SU-DHL-6 (cell line): ENCODE measurements at regions not wholly inside any gene's neighbourhood (a gene's known extent, or its start where the extent isn't known, plus 50 kb on each side); places are given as distances from the start of the nearest gene placed in this dataset.

Source experiments
- H2AFZ ChIP-seq: fragments of 200-600 bp; sonication (generic); 2 replicates; pipeline ENCODE4 v1.6.1; 2014; ENCODE audit warnings: low read depth, mild to moderate bottlenecking, moderate library complexity, mixed read lengths, antibody characterized with exemption, low read length; ENCODE audit not compliant: severe bottlenecking
- H3F3A ChIP-seq: fragments of 200-600 bp; shearing (Covaris generic); 2 replicates; pipeline ENCODE4 v1.6.0; 2016; ENCODE audit warnings: antibody characterized with exemption, mild to moderate bottlenecking; ENCODE audit not compliant: insufficient read depth
- H3K27ac ChIP-seq: fragments of 200-600 bp; sonication (generic); 2 replicates; pipeline ENCODE4 v1.5.1; 2016; ENCODE audit warnings: low read depth, mild to moderate bottlenecking, low read length, moderate library complexity, mixed read lengths
- H3K27me3 ChIP-seq: fragments of 200-600 bp; sonication (generic), shearing (Covaris generic); 2 replicates; pipeline ENCODE4 v1.6.0; 2014; ENCODE audit warnings: mild to moderate bottlenecking, low read length
- H3K36me3 ChIP-seq: fragments of 200-600 bp; sonication (generic); 2 replicates; pipeline ENCODE4 v1.6.1; 2014; ENCODE audit warnings: mild to moderate bottlenecking, low read length, mixed read lengths
- H3K4me2 ChIP-seq: fragments of 300-600, 200-600 bp; shearing (Covaris generic), sonication (generic); 2 replicates; pipeline ENCODE4 v1.6.0; 2014; ENCODE audit warnings: low read length, low read depth, mild to moderate bottlenecking; ENCODE audit not compliant: poor library complexity, severe bottlenecking
- H3K4me3 ChIP-seq: fragments of 200-600 bp; sonication (generic); 2 replicates; pipeline ENCODE4 v1.5.1; 2014; ENCODE audit warnings: antibody characterized with exemption, low read length, mild to moderate bottlenecking, mixed read lengths; ENCODE audit not compliant: insufficient read depth, poor library complexity, severe bottlenecking
- H3K79me2 ChIP-seq: fragments of 200-600 bp; sonication (generic); 2 replicates; pipeline ENCODE4 v1.6.1; 2014; ENCODE audit warnings: mild to moderate bottlenecking, low read length, moderate library complexity; ENCODE audit not compliant: insufficient read depth
- H3K9ac ChIP-seq: fragments of 200-600 bp; sonication (generic); 2 replicates; pipeline ENCODE4 v1.7.0; 2014; ENCODE audit warnings: mild to moderate bottlenecking, low read length
- H3K9me2 ChIP-seq: fragments of 200-600 bp; sonication (generic); replicated peaks from 2 replicates; pipeline ENCODE4 v1.6.1; 2014; ENCODE audit warnings: low read length; ENCODE audit not compliant: insufficient read depth
- H3K9me3 ChIP-seq: fragments of 200-600 bp; sonication (generic); 2 replicates; pipeline ENCODE4 v1.6.1; 2014; ENCODE audit warnings: low read length, mixed read lengths; ENCODE audit not compliant: insufficient read depth
- H4K20me1 ChIP-seq: fragments of 200-600 bp; sonication (generic); 2 replicates; pipeline ENCODE4 v1.6.1; 2014; ENCODE audit warnings: low read depth, mild to moderate bottlenecking, antibody characterized with exemption, low read length, moderate library complexity, mixed read lengths
- CTCF ChIP-seq: fragments of 200-600 bp; sonication (generic); IDR thresholded peaks from one replicate; pipeline ENCODE4 v1.5.1; 2017; ENCODE audit warnings: antibody characterized with exemption, mild to moderate bottlenecking, low read length, moderate library complexity; ENCODE audit not compliant: insufficient read depth, poor library complexity, severe bottlenecking
- EZH2phosphoT487 ChIP-seq: fragments of 200-600 bp; sonication (generic), shearing (Covaris generic); conservative IDR thresholded peaks from 2 replicates; pipeline ENCODE4 v1.6.1; 2018; ENCODE audit warnings: mild to moderate bottlenecking, antibody characterized with exemption, low read length, moderate library complexity, mixed read lengths

GRCh38 chr7:68414631-68415425, 1183.4 kb upstream of the AUTS2 start:
- no peaks in the 10 kb centered on the region for H3K9me2 ChIP-seq
- no peaks in the 10 kb centered on the region for H3F3A ChIP-seq
- no peak for TF ChIP-seq CTCF
- TF ChIP-seq EZH2phosphoT487: no peak
- no peaks in the 10 kb centered on the region for H3K36me3 ChIP-seq
- H3K79me2 ChIP-seq: no peaks in the 10 kb centered on the region
- no peaks in the 10 kb centered on the region for H4K20me1 ChIP-seq
- no peak overlapping the region for H3K9ac ChIP-seq
- H3K4me3 ChIP-seq: no peak overlapping the region
- H3K27me3 ChIP-seq: no peaks in the 10 kb centered on the region
- no peaks in the 10 kb centered on the region for H3K9me3 ChIP-seq
- H3K27ac ChIP-seq: no peak overlapping the region
- H3K4me2 ChIP-seq: no peak overlapping the region
- no peak overlapping the region for H2AFZ ChIP-seq

GRCh38 chr7:68417002-68417401, 1181.3 kb upstream of the AUTS2 start:
- TF ChIP-seq EZH2phosphoT487: no peak
- no peak for TF ChIP-seq CTCF
- H4K20me1 ChIP-seq: no peaks in the 10 kb centered on the region
- H3K36me3 ChIP-seq: no peaks in the 10 kb centered on the region
- H3K9ac ChIP-seq: no peak overlapping the region
- no peaks in the 10 kb centered on the region for H3K27me3 ChIP-seq
- H3F3A ChIP-seq: no peaks in the 10 kb centered on the region
- H3K27ac ChIP-seq: no peak overlapping the region
- H3K9me3 ChIP-seq: no peaks in the 10 kb centered on the region
- H3K4me3 ChIP-seq: no peak overlapping the region
- H3K4me2 ChIP-seq: no peak overlapping the region
- H3K79me2 ChIP-seq: no peaks in the 10 kb centered on the region
- H2AFZ ChIP-seq: no peak overlapping the region
- no peaks in the 10 kb centered on the region for H3K9me2 ChIP-seq

- H4K20me1 ChIP-seq: no peaks in the 10 kb centered on the region
Measured at GRCh38 chr7:68417659-68418058, 1180.6 kb upstream of the AUTS2 start.

More at GRCh38 chr7:68417659-68418058, 1180.6 kb upstream of the AUTS2 start:
- no peaks in the 10 kb centered on the region for H3K9me3 ChIP-seq
- no peaks in the 10 kb centered on the region for H3K36me3 ChIP-seq
- no peak overlapping the region for H3K27ac ChIP-seq
- H3K4me2 ChIP-seq: no peak overlapping the region
- no peak overlapping the region for H2AFZ ChIP-seq
- no peaks in the 10 kb centered on the region for H3K79me2 ChIP-seq
- no peaks in the 10 kb centered on the region for H3F3A ChIP-seq
- H3K9ac ChIP-seq: no peak overlapping the region
- no peak overlapping the region for H3K4me3 ChIP-seq
- no peaks in the 10 kb centered on the region for H3K9me2 ChIP-seq
- TF ChIP-seq CTCF: no peak
- TF ChIP-seq EZH2phosphoT487: no peak
- no peaks in the 10 kb centered on the region for H3K27me3 ChIP-seq
